ENCODE measurements at regions not wholly inside any gene's neighbourhood (a gene's known extent, or its start where the extent isn't known, plus 50 kb on each side); places are given as distances from the start of the nearest gene placed in this dataset.

DNA sequence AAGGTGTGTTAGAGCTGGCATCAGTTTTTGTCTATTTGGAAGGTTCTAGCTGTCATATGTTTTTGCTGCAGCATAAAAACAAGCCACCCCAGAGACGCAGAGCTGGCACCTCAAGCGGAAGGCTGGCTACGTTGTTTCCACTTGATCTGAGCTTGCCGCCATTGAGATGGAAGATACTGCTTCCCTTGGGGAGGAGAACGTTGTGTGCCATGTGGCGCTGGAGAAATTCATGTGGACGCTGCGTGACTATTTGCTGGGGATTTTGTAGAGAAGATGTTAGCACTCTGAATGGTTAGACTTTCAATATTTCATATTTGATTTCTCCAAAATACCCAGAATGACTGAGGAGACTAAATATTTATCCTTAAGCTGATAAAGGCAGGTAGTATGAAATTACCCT lies 216.2 kb upstream of the ST6GAL2 start:
- Histone ChIP-seq H3K4me2 (no peak overlapping the region), H3K27me3 (ENCODE audit: insufficient read depth, low read depth) (no peaks in the 10 kb centered on the region), H4K20me1 (ENCODE audit: insufficient read depth) (no peaks in the 10 kb centered on the region), H2AFZ (ENCODE audit: low read depth) (no peak overlapping the region), H3K79me2 (ENCODE audit: insufficient read depth, low read depth) (no peaks in the 10 kb centered on the region), H3K4me3 (IDR thresholded peaks at IDR 0.05; ENCODE audit: insufficient read depth, low read depth, low read length) (no peak overlapping the region), H3K4me1 (ENCODE audit: low read depth, poor library complexity, severe bottlenecking) (no peaks in the 10 kb centered on the region), H3K9ac (no peak overlapping the region), H3K27ac (no peak overlapping the region), H3K36me3 (ENCODE audit: insufficient read depth) (no peaks in the 10 kb centered on the region)
- TF ChIP-seq, protein P1, sequence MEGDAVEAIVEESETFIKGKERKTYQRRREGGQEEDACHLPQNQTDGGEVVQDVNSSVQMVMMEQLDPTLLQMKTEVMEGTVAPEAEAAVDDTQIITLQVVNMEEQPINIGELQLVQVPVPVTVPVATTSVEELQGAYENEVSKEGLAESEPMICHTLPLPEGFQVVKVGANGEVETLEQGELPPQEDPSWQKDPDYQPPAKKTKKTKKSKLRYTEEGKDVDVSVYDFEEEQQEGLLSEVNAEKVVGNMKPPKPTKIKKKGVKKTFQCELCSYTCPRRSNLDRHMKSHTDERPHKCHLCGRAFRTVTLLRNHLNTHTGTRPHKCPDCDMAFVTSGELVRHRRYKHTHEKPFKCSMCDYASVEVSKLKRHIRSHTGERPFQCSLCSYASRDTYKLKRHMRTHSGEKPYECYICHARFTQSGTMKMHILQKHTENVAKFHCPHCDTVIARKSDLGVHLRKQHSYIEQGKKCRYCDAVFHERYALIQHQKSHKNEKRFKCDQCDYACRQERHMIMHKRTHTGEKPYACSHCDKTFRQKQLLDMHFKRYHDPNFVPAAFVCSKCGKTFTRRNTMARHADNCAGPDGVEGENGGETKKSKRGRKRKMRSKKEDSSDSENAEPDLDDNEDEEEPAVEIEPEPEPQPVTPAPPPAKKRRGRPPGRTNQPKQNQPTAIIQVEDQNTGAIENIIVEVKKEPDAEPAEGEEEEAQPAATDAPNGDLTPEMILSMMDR (conservative IDR thresholded peaks at IDR 0.05; ENCODE audit: low read depth, low read length) = no peak

DNA sequence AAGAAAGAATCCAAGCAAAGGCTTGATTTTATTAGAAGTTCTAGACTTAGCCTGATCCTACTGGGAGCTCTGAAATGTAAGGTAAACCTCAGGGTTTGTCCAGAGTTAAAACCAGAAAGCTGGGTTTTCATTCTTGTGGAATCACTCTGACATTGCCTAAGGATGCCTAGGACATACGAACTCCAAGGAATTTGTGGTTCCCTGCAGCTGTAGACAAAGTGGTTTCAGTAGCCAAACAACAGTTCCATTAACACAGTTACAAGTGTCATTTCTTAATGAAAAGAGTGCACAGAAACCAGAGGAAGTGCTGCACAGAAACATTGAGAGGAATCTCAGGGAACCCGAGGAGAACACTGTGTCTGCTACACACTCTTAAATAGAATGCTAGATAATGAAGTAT lies 221.4 kb upstream of the ST6GAL2 start:
- H3K4me2 ChIP-seq = no peak overlapping the region
- H3K27me3 ChIP-seq (ENCODE audit: insufficient read depth, low read depth) = no peaks in the 10 kb centered on the region
- H3K36me3 ChIP-seq (ENCODE audit: insufficient read depth) = no peaks in the 10 kb centered on the region
- H3K9ac ChIP-seq = no peak overlapping the region
- no peak overlapping the region for H3K4me3 ChIP-seq (IDR thresholded peaks at IDR 0.05; ENCODE audit: insufficient read depth, low read depth, low read length)
- H4K20me1 ChIP-seq (ENCODE audit: insufficient read depth) = no peaks in the 10 kb centered on the region
- TF ChIP-seq, protein P1 (conservative IDR thresholded peaks at IDR 0.05; ENCODE audit: low read depth, low read length) = no peak
- H3K27ac ChIP-seq = no peak overlapping the region
- no peaks in the 10 kb centered on the region for H3K79me2 ChIP-seq (ENCODE audit: insufficient read depth, low read depth)
- H3K4me1 ChIP-seq (ENCODE audit: low read depth, poor library complexity, severe bottlenecking) = no peaks in the 10 kb centered on the region
- H2AFZ ChIP-seq (ENCODE audit: low read depth) = no peak overlapping the region

DNA sequence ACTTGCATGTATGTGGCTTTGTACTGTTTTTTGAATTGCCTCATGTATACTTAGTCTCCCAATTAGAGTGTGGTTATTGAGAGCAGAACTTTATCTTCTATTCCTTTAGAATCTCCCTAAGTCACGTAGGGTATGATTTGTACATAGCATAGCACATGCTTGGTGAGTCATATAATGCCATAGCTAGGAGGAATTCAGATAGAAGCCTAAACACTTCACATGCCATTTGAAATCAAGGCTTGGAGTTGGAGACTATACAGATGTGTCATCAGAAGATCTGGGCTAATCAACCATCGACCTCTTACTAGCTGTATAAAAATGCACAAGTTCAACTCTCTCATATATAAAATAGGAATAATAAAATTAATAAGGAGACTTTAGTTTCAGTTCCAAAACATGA lies 222.6 kb upstream of the ST6GAL2 start:
- H3K27me3 ChIP-seq (ENCODE audit: insufficient read depth, low read depth) = no peaks in the 10 kb centered on the region
- no peak overlapping the region for H3K9ac ChIP-seq
- no peaks in the 10 kb centered on the region for H3K36me3 ChIP-seq (ENCODE audit: insufficient read depth)
- TF ChIP-seq, protein P1 (conservative IDR thresholded peaks at IDR 0.05; ENCODE audit: low read depth, low read length) = no peak
- no peak overlapping the region for H3K4me2 ChIP-seq
- H4K20me1 ChIP-seq (ENCODE audit: insufficient read depth) = no peaks in the 10 kb centered on the region
- H3K4me3 ChIP-seq (IDR thresholded peaks at IDR 0.05; ENCODE audit: insufficient read depth, low read depth, low read length) = no peak overlapping the region
- H2AFZ ChIP-seq (ENCODE audit: low read depth) = no peak overlapping the region
- H3K79me2 ChIP-seq (ENCODE audit: insufficient read depth, low read depth) = no peaks in the 10 kb centered on the region
- no peak overlapping the region for H3K27ac ChIP-seq
- H3K4me1 ChIP-seq (ENCODE audit: low read depth, poor library complexity, severe bottlenecking) = no peaks in the 10 kb centered on the region

DNA sequence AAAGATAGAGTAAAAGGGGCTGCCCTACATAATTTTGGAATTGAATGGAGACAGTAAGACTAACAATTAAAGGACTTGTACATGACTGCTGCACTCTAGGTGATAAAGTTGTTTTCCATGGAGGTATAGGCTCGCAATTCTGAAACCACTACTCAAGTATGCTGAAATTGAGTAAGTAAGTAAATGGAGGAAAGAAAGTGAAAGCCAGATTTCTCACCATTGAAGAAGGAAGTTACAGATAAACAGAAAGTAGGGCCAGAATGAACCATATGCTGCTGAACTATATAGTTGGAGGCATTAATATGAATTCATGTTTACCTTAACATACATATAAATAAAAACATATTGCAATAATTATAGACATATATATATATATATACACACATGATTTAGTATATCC lies 225.7 kb upstream of the ST6GAL2 start:
- Histone ChIP-seq H3K9ac (no peak overlapping the region), H3K4me1 (ENCODE audit: low read depth, poor library complexity, severe bottlenecking) (no peaks in the 10 kb centered on the region), H3K27me3 (ENCODE audit: insufficient read depth, low read depth) (no peaks in the 10 kb centered on the region), H2AFZ (ENCODE audit: low read depth) (no peak overlapping the region), H3K79me2 (ENCODE audit: insufficient read depth, low read depth) (no peaks in the 10 kb centered on the region), H4K20me1 (ENCODE audit: insufficient read depth) (no peaks in the 10 kb centered on the region), H3K27ac (no peak overlapping the region), H3K36me3 (ENCODE audit: insufficient read depth) (no peaks in the 10 kb centered on the region), H3K4me2 (no peak overlapping the region), H3K4me3 (IDR thresholded peaks at IDR 0.05; ENCODE audit: insufficient read depth, low read depth, low read length) (no peak overlapping the region)
- TF ChIP-seq, protein P1 (conservative IDR thresholded peaks at IDR 0.05; ENCODE audit: low read depth, low read length) = no peak

DNA sequence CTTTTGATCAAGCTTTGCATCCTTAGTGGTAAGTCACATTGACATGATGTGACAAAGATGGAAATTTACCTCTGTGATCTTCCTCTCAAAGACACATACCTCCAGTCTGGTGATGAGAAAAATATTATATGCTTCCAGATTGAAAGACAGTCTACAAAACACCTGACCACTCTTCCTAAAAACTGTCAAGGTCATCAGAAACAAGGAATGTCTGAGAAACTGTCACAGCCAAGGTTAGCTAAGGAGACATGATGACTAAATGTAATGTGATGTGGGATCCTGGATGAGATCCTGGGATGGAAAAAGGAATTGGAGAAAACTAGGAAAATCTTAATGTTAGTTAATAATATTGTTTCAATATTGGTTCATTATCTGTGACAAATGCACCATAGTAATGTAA lies 226.6 kb upstream of the ST6GAL2 start:
- Histone ChIP-seq H4K20me1 (ENCODE audit: insufficient read depth) (no peaks in the 10 kb centered on the region), H3K79me2 (ENCODE audit: insufficient read depth, low read depth) (no peaks in the 10 kb centered on the region), H2AFZ (ENCODE audit: low read depth) (no peak overlapping the region), H3K36me3 (ENCODE audit: insufficient read depth) (no peaks in the 10 kb centered on the region), H3K4me2 (no peak overlapping the region), H3K4me3 (IDR thresholded peaks at IDR 0.05; ENCODE audit: insufficient read depth, low read depth, low read length) (no peak overlapping the region), H3K27me3 (ENCODE audit: insufficient read depth, low read depth) (no peaks in the 10 kb centered on the region), H3K27ac (no peak overlapping the region), H3K4me1 (ENCODE audit: low read depth, poor library complexity, severe bottlenecking) (no peaks in the 10 kb centered on the region), H3K9ac (no peak overlapping the region)
- TF ChIP-seq, protein P1 (conservative IDR thresholded peaks at IDR 0.05; ENCODE audit: low read depth, low read length) = no peak
